Right ventricle myocardium superior (tissue), 1 donor: ENCODE measurements at regions not wholly inside any gene's neighbourhood (a gene's known extent, or its start where the extent isn't known, plus 50 kb on each side); places are given as distances from the start of the nearest gene placed in this dataset.

Experiments
- ATAC-seq: fragments of 200-7000 bp; cut with Tn5 transposase; one replicate; pipeline ENCODE4 v1.9.1; 2020; ENCODE audit warnings: mild to moderate bottlenecking; ENCODE audit not compliant: poor library complexity
- DNase-seq: peaks from one replicate; pipeline ENCODE4 v3.0.0-alpha.2; 2020
- intact Hi-C: fragments of 100-400 bp; cut with DNase I; formaldehyde crosslinking; loops from one replicate; pipeline ENCODE4 v1.11.2; 2022
- donor health status: DM: no; HTN: yes; CAD: no; lungs with severe emphysema.

- DNase-seq, result no peak
- intact Hi-C loops, result no loop called here
- no peak for ATAC-seq
Observed at GRCh38 chr1:219782929-219783328, 145.4 kb downstream of the SLC30A10 start.

GRCh38 chr1:219782311-219782710 lies 146.0 kb downstream of the SLC30A10 start:
- ATAC-seq (no peak), DNase-seq (no peak)
- intact Hi-C loops, result no loop called here

GRCh38 chr1:219781491-219781890 lies 146.9 kb downstream of the SLC30A10 start:
- no peak for DNase-seq
- ATAC-seq, result no peak
- intact Hi-C loops, result no loop called here

GRCh38 chr1:219778793-219779369 lies 149.5 kb downstream of the SLC30A10 start:
- intact Hi-C loops, result no loop called here
- DNase-seq, result no peak
- no peak for ATAC-seq

- intact Hi-C loops, result no loop called here
- ATAC-seq, result no peak
- no peak for DNase-seq
Observed at GRCh38 chr1:219778110-219778509, 150.2 kb downstream of the SLC30A10 start.

GRCh38 chr1:219774386-219774785 lies 154.0 kb downstream of the SLC30A10 start:
- DNase-seq (no peak), ATAC-seq (no peak)
- intact Hi-C loops, result no loop called here

- ATAC-seq, result no peak
- intact Hi-C loops, result no loop called here
- DNase-seq, result no peak
Observed at GRCh38 chr1:219773775-219774174, 154.6 kb downstream of the SLC30A10 start.

- intact Hi-C loops, result no loop called here
- peak; percentile 66 for ATAC-seq
Observed at GRCh38 chr1:219773110-219773509, 155.2 kb downstream of the SLC30A10 start.

GRCh38 chr1:219772265-219773036 lies 155.9 kb downstream of the SLC30A10 start:
- intact Hi-C loops, result no loop called here
- DNase-seq (peak; percentile 60), ATAC-seq (peak; percentile 96)

More at GRCh38 chr1:219773110-219773509, 155.2 kb downstream of the SLC30A10 start:
- DNase-seq, result no peak

GRCh38 chr1:219771080-219771479 lies 157.3 kb downstream of the SLC30A10 start:
- ATAC-seq, result no peak
- intact Hi-C loops, result no loop called here
- DNase-seq, result no peak

- intact Hi-C loops, result no loop called here
- ATAC-seq (no peak), DNase-seq (no peak)
Observed at GRCh38 chr1:219763321-219763720, 150.4 kb upstream of the ZC3H11B start.

- intact Hi-C loops, result no loop called here
- DNase-seq, result no peak
- ATAC-seq, result no peak
Observed at GRCh38 chr1:219761208-219761860, 148.4 kb upstream of the ZC3H11B start.

GRCh38 chr1:219759095-219759494 lies 146.2 kb upstream of the ZC3H11B start:
- ATAC-seq (no peak), DNase-seq (no peak)
- intact Hi-C loops, result no loop called here

GRCh38 chr1:219757890-219758289 lies 145.0 kb upstream of the ZC3H11B start:
- DNase-seq (peak; percentile 57), ATAC-seq (peak; percentile 53)

GRCh38 chr1:219755234-219755633 lies 142.3 kb upstream of the ZC3H11B start:
- intact Hi-C loops, result no loop called here
- ATAC-seq, result no peak

More at GRCh38 chr1:219757890-219758289, 145.0 kb upstream of the ZC3H11B start:
- intact Hi-C loops, result no loop called here

GRCh38 chr1:219754767-219755166 lies 141.9 kb upstream of the ZC3H11B start:
- no peak for DNase-seq
- no peak for ATAC-seq
- intact Hi-C loops, result no loop called here

More at GRCh38 chr1:219755234-219755633, 142.3 kb upstream of the ZC3H11B start:
- no peak for DNase-seq

- DNase-seq, result no peak
- peak; percentile 81 for ATAC-seq
- intact Hi-C loops, result no loop called here
Observed at GRCh38 chr1:219753914-219754313, 141.0 kb upstream of the ZC3H11B start.

GRCh38 chr1:219752645-219753044 lies 139.7 kb upstream of the ZC3H11B start:
- no peak for DNase-seq
- peak; percentile 65 for ATAC-seq
- intact Hi-C loops, result no loop called here

- ATAC-seq (peak; percentile 61), DNase-seq (no peak)
- intact Hi-C loops, result no loop called here
Observed at GRCh38 chr1:219751870-219752507, 139.1 kb upstream of the ZC3H11B start.
